C4-2B (cell line): ENCODE measurements at regions not wholly inside any gene's neighbourhood (a gene's known extent, or its start where the extent isn't known, plus 50 kb on each side); places are given as distances from the start of the nearest gene placed in this dataset.

ENCODE experiments used
- CTCF ChIP-seq: fragments of 450-650 bp; conservative IDR thresholded peaks from 2 replicates; pipeline ENCODE4 v1.5.1; 2017; ENCODE audit warnings: mild to moderate bottlenecking
- ZFX ChIP-seq: fragments of 450-650 bp; IDR thresholded peaks from 2 replicates; pipeline ENCODE4 v1.6.1; 2017

DNA sequence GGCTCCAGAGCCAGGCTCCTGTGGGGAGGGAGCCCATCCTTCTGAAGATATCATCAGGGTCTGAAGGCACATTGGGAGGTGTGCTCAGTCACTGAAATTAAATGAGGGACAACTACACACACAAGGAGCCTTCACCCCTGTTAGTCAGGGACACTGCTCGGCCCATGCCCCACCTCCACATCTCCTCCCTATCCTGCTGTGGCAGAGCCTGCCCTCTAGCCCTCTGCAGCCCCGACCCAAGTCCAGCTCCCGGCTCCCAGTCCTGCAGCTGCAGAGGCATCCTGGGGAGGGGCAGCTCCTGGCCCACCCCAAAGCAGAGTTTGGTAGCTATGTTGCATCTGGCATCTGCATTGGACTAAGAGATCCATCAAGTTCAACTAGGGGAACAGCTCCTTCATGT, 136.3 kb downstream of the ZNF248 start:
- TF ChIP-seq CTCF (no peak), ZFX (no peak)
